ENCODE measurements at regions not wholly inside any gene's neighbourhood (a gene's known extent, or its start where the extent isn't known, plus 50 kb on each side); places are given as distances from the start of the nearest gene placed in this dataset.

GRCh38 chrX:39445336-39445735 is 644.1 kb downstream of the MID1IP1 start:
- H3K9me2 ChIP-seq = no peaks in the 10 kb centered on the region
- WGBS (ENCODE audit: low lambda C conversion rate) = 36% methylated on average over 4 of the region's 4 CpGs
- H2AFZ ChIP-seq (ENCODE audit: low read depth) = no peak overlapping the region
- no peaks in the 10 kb centered on the region; the same call in 1 of the 2 replicates for H3K27me3 ChIP-seq (ENCODE audit: insufficient read depth)
- no peaks in the 10 kb centered on the region for H3K36me3 ChIP-seq (replicated peaks in 1 of 2; ENCODE audit: control insufficient read depth in 1 of 2, insufficient read depth in 2 of 2, low read length in 1 of 2)
- H3K9ac ChIP-seq = no peak overlapping the region
- ChIA-PET POLR2A (no interaction called here), CTCF (interaction anchor here (0.9 to 1.0 kb wide), 2 partner anchors 15 to 293 kb away, joined by 3 to 4 read pairs; no protein-coding TSS in a partner anchor)
- H3K79me2 ChIP-seq (ENCODE audit: insufficient read depth) = no peaks in the 10 kb centered on the region
- H3F3A ChIP-seq (replicated peaks; ENCODE audit: insufficient read depth) = no peaks in the 10 kb centered on the region
- no peaks in the 10 kb centered on the region; a peak in 1 of 4 replicates for H3K4me1 ChIP-seq (ENCODE audit: control insufficient read depth in 1 of 2, insufficient read depth in 2 of 2, low read depth in 1 of 2, low read length in 1 of 2)
- TF ChIP-seq CHD2 (IDR thresholded peaks at IDR 0.05; ENCODE audit: low read length, partially characterized antibody) (no peak), TCF12 (IDR thresholded peaks at IDR 0.05) (no peak), RAD21 (IDR thresholded peaks at IDR 0.05; ENCODE audit: low read length) (peak; percentile 19; the same call in 1 of the 2 replicates), EZH2phosphoT487 (IDR thresholded peaks at IDR 0.05; ENCODE audit: borderline replicate concordance, low read depth) (no peak), EP300 (IDR thresholded peaks at IDR 0.05; ENCODE audit: borderline replicate concordance in 1 of 2, low read depth in 1 of 2, low read length in 1 of 2) (no peak), FOXM1 (IDR thresholded peaks at IDR 0.05; ENCODE audit: low read depth) (no peak), JUND (IDR thresholded peaks at IDR 0.05) (no peak), MEF2A (IDR thresholded peaks at IDR 0.05; ENCODE audit: borderline replicate concordance, low read depth) (no peak)
- TF ChIP-seq, protein P1, sequence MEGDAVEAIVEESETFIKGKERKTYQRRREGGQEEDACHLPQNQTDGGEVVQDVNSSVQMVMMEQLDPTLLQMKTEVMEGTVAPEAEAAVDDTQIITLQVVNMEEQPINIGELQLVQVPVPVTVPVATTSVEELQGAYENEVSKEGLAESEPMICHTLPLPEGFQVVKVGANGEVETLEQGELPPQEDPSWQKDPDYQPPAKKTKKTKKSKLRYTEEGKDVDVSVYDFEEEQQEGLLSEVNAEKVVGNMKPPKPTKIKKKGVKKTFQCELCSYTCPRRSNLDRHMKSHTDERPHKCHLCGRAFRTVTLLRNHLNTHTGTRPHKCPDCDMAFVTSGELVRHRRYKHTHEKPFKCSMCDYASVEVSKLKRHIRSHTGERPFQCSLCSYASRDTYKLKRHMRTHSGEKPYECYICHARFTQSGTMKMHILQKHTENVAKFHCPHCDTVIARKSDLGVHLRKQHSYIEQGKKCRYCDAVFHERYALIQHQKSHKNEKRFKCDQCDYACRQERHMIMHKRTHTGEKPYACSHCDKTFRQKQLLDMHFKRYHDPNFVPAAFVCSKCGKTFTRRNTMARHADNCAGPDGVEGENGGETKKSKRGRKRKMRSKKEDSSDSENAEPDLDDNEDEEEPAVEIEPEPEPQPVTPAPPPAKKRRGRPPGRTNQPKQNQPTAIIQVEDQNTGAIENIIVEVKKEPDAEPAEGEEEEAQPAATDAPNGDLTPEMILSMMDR (IDR thresholded peaks at IDR 0.05) = peak; percentile 55
- TF ChIP-seq, protein P2, sequence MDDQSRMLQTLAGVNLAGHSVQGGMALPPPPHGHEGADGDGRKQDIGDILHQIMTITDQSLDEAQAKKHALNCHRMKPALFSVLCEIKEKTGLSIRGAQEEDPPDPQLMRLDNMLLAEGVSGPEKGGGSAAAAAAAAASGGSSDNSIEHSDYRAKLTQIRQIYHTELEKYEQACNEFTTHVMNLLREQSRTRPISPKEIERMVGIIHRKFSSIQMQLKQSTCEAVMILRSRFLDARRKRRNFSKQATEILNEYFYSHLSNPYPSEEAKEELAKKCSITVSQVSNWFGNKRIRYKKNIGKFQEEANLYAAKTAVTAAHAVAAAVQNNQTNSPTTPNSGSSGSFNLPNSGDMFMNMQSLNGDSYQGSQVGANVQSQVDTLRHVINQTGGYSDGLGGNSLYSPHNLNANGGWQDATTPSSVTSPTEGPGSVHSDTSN (IDR thresholded peaks at IDR 0.05) = no peak
- TF ChIP-seq, protein P3, sequence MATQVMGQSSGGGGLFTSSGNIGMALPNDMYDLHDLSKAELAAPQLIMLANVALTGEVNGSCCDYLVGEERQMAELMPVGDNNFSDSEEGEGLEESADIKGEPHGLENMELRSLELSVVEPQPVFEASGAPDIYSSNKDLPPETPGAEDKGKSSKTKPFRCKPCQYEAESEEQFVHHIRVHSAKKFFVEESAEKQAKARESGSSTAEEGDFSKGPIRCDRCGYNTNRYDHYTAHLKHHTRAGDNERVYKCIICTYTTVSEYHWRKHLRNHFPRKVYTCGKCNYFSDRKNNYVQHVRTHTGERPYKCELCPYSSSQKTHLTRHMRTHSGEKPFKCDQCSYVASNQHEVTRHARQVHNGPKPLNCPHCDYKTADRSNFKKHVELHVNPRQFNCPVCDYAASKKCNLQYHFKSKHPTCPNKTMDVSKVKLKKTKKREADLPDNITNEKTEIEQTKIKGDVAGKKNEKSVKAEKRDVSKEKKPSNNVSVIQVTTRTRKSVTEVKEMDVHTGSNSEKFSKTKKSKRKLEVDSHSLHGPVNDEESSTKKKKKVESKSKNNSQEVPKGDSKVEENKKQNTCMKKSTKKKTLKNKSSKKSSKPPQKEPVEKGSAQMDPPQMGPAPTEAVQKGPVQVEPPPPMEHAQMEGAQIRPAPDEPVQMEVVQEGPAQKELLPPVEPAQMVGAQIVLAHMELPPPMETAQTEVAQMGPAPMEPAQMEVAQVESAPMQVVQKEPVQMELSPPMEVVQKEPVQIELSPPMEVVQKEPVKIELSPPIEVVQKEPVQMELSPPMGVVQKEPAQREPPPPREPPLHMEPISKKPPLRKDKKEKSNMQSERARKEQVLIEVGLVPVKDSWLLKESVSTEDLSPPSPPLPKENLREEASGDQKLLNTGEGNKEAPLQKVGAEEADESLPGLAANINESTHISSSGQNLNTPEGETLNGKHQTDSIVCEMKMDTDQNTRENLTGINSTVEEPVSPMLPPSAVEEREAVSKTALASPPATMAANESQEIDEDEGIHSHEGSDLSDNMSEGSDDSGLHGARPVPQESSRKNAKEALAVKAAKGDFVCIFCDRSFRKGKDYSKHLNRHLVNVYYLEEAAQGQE (IDR thresholded peaks at IDR 0.05; ENCODE audit: low read depth, low read length) = no peak
- no peaks in the 10 kb centered on the region for H4K20me1 ChIP-seq (ENCODE audit: insufficient read depth)
- no peak for DNase-seq
- no peaks in the 10 kb centered on the region for H3K9me3 ChIP-seq
- H3K27ac ChIP-seq (ENCODE audit: low read depth in 2 of 2, low read length in 1 of 2) = no peak overlapping the region
- H3K4me3 ChIP-seq (ENCODE audit: low read depth in 2 of 2, low read length in 1 of 2) = no peak overlapping the region
- no peak overlapping the region for H3K4me2 ChIP-seq

GRCh38 chrX:39449352-39449751 is 648.1 kb downstream of the MID1IP1 start:
- 23% methylated on average over 2 of the region's 2 CpGs for whole genome bisulfite sequencing (ENCODE audit: low lambda C conversion rate)
- H3K27me3 ChIP-seq (ENCODE audit: insufficient read depth) = no peaks in the 10 kb centered on the region; the same call in 1 of the 2 replicates
- no peak overlapping the region for H3K4me3 ChIP-seq (ENCODE audit: low read depth in 2 of 2, low read length in 1 of 2)
- no peak overlapping the region for H3K4me2 ChIP-seq
- H3K9me3 ChIP-seq = no peaks in the 10 kb centered on the region
- H2AFZ ChIP-seq (ENCODE audit: low read depth) = no peak overlapping the region
- no peaks in the 10 kb centered on the region for H3K79me2 ChIP-seq (ENCODE audit: insufficient read depth)
- no peaks in the 10 kb centered on the region for H3F3A ChIP-seq (replicated peaks; ENCODE audit: insufficient read depth)
- no peak for DNase-seq
- ChIA-PET POLR2A (no interaction called here), CTCF (no interaction called here)
- no peak overlapping the region for H3K27ac ChIP-seq (ENCODE audit: low read depth in 2 of 2, low read length in 1 of 2)
- no peaks in the 10 kb centered on the region for H3K9me2 ChIP-seq
- no peaks in the 10 kb centered on the region for H3K36me3 ChIP-seq (replicated peaks in 1 of 2; ENCODE audit: control insufficient read depth in 1 of 2, insufficient read depth in 2 of 2, low read length in 1 of 2)
- H4K20me1 ChIP-seq (ENCODE audit: insufficient read depth) = no peaks in the 10 kb centered on the region
- no peaks in the 10 kb centered on the region; a peak in 1 of 4 replicates for H3K4me1 ChIP-seq (ENCODE audit: control insufficient read depth in 1 of 2, insufficient read depth in 2 of 2, low read depth in 1 of 2, low read length in 1 of 2)
- H3K9ac ChIP-seq = no peak overlapping the region
- TF ChIP-seq, protein P3 (IDR thresholded peaks at IDR 0.05; ENCODE audit: low read depth, low read length) = no peak
- no peak for TF ChIP-seq EZH2phosphoT487 (IDR thresholded peaks at IDR 0.05; ENCODE audit: borderline replicate concordance, low read depth)
- TF ChIP-seq ELF1 (IDR thresholded peaks at IDR 0.05) = no peak
- TF ChIP-seq RFX5 (IDR thresholded peaks at IDR 0.05; ENCODE audit: low read length) = no peak
- no peak for TF ChIP-seq RXRA (IDR thresholded peaks at IDR 0.05; ENCODE audit: borderline replicate concordance, low read depth)
- no peak for TF ChIP-seq CHD2 (IDR thresholded peaks at IDR 0.05; ENCODE audit: low read length, partially characterized antibody)
- TF ChIP-seq MXI1 (IDR thresholded peaks at IDR 0.05; ENCODE audit: low read depth, low read length) = no peak
- TF ChIP-seq, protein P4, sequence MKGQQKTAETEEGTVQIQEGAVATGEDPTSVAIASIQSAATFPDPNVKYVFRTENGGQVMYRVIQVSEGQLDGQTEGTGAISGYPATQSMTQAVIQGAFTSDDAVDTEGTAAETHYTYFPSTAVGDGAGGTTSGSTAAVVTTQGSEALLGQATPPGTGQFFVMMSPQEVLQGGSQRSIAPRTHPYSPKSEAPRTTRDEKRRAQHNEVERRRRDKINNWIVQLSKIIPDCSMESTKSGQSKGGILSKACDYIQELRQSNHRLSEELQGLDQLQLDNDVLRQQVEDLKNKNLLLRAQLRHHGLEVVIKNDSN (IDR thresholded peaks at IDR 0.05; ENCODE audit: borderline replicate concordance, low read depth) = no peak
- TF ChIP-seq NRF1 (IDR thresholded peaks at IDR 0.05; ENCODE audit: low read depth, low read length) = no peak
